Caki2 (cell line): ENCODE measurements at regions not wholly inside any gene's neighbourhood (a gene's known extent, or its start where the extent isn't known, plus 50 kb on each side); places are given as distances from the start of the nearest gene placed in this dataset.

Experiments
- DNase-seq: peaks from one replicate; pipeline ENCODE4 v3.0.0-alpha.2; 2015; ENCODE audit warnings: low read depth
- in situ Hi-C: cut with HindIII; loops from 2 replicates; pipeline ENCODE4 v1.10.0; 2016; ENCODE audit warnings: low sequenced_read_pairs, low pct_unique_long_range_greater_than_20kb, mixed read lengths

GRCh38 chr11:70668204-70669202 is 270.2 kb downstream of the CTTN start:
- no peak for DNase-seq
- in situ Hi-C loops, result no loop called here

GRCh38 chr11:70669281-70669680 is 271.0 kb downstream of the CTTN start:
- DNase-seq, result no peak
- in situ Hi-C loops, result no loop called here

GRCh38 chr11:70669871-70670675 is 271.7 kb downstream of the CTTN start:
- DNase-seq, result no peak
- in situ Hi-C loops, result no loop called here

- no peak for DNase-seq
- in situ Hi-C loops, result no loop called here
Observed at GRCh38 chr11:70670676-70671034, 272.3 kb downstream of the CTTN start.

- in situ Hi-C loops, result no loop called here
- DNase-seq, result no peak
Observed at GRCh38 chr11:70671083-70671482, 272.8 kb downstream of the CTTN start.

- in situ Hi-C loops, result no loop called here
- DNase-seq, result no peak
Observed at GRCh38 chr11:70671611-70672010, 273.3 kb downstream of the CTTN start.

- no peak for DNase-seq
- in situ Hi-C loops, result no loop called here
Observed at GRCh38 chr11:70672991-70673653, 274.8 kb downstream of the CTTN start.

- in situ Hi-C loops, result no loop called here
- no peak for DNase-seq
Observed at GRCh38 chr11:70674605-70675004, 276.3 kb downstream of the CTTN start.

- peak; percentile 3 for DNase-seq
- in situ Hi-C loops, result no loop called here
Observed at GRCh38 chr11:70675697-70676374, 277.5 kb downstream of the CTTN start.

GRCh38 chr11:70677232-70677916 is 279.0 kb downstream of the CTTN start:
- in situ Hi-C loops, result no loop called here
- DNase-seq, result no peak

- in situ Hi-C loops, result no loop called here
Observed at GRCh38 chr11:70678931-70679900, 280.9 kb downstream of the CTTN start.

GRCh38 chr11:70680781-70681281 is 282.5 kb downstream of the CTTN start:
- in situ Hi-C loops, result no loop called here
- no peak for DNase-seq

More at GRCh38 chr11:70678931-70679900, 280.9 kb downstream of the CTTN start:
- DNase-seq, result no peak

- in situ Hi-C loops, result no loop called here
- DNase-seq, result no peak
Observed at GRCh38 chr11:70682056-70682455, 283.7 kb downstream of the CTTN start.

GRCh38 chr11:70682760-70683159 is 284.4 kb downstream of the CTTN start:
- in situ Hi-C loops, result no loop called here
- DNase-seq, result no peak

GRCh38 chr11:70687716-70688115 is 289.4 kb downstream of the CTTN start:
- in situ Hi-C loops, result no loop called here
- DNase-seq, result no peak

- no peak for DNase-seq
- in situ Hi-C loops, result no loop called here
Observed at GRCh38 chr11:70688142-70688541, 289.8 kb downstream of the CTTN start.
